KOPT-K1 (cell line): ENCODE measurements at regions not wholly inside any gene's neighbourhood (a gene's known extent, or its start where the extent isn't known, plus 50 kb on each side); places are given as distances from the start of the nearest gene placed in this dataset.
"Not testable (repeated sequence)": the region's sequence is repeated elsewhere in the genome, so short reads cannot be mapped to it uniquely, and the experiment has no call there.

Experiments
- H3K27ac ChIP-seq: fragments of 200-600 bp; sonication (generic); 2 replicates; pipeline ENCODE4 v1.5.1; 2016; ENCODE audit warnings: antibody characterized with exemption, mild to moderate bottlenecking, low read depth, low read length; ENCODE audit not compliant: poor library complexity, severe bottlenecking
- H3K36me3 ChIP-seq: fragments of 200-600 bp; sonication (generic); 2 replicates; pipeline ENCODE4 v1.5.1; 2017; ENCODE audit warnings: antibody characterized with exemption, mild to moderate bottlenecking, low read length, moderate library complexity; ENCODE audit not compliant: insufficient read depth
- H3K9me3 ChIP-seq: fragments of 200-600 bp; sonication (generic); 2 replicates; pipeline ENCODE4 v1.5.1; 2017; ENCODE audit warnings: antibody characterized with exemption, low read length, mild to moderate bottlenecking; ENCODE audit not compliant: insufficient read depth, poor library complexity, severe bottlenecking

- Histone ChIP-seq H3K9me3 (no peaks in the 10 kb centered on the region), H3K27ac (no peak overlapping the region), H3K36me3 (no peaks in the 10 kb centered on the region)
Observed at GRCh38 chr17:71780596-71780995, 340.2 kb upstream of the SOX9 start.

GRCh38 chr17:71782021-71782420, 338.8 kb upstream of the SOX9 start:
- H3K27ac ChIP-seq, H3K9me3 ChIP-seq, H3K36me3 ChIP-seq: not testable (repeated sequence)

- Histone ChIP-seq H3K9me3 (no peaks in the 10 kb centered on the region), H3K36me3 (no peaks in the 10 kb centered on the region), H3K27ac (no peak overlapping the region)
Observed at GRCh38 chr17:71790791-71791190, 330.0 kb upstream of the SOX9 start.

- Histone ChIP-seq H3K27ac (no peak overlapping the region), H3K36me3 (no peaks in the 10 kb centered on the region), H3K9me3 (no peaks in the 10 kb centered on the region)
Observed at GRCh38 chr17:71791311-71791710, 329.5 kb upstream of the SOX9 start.

- no peaks in the 10 kb centered on the region for H3K36me3 ChIP-seq
- H3K27ac ChIP-seq = no peak overlapping the region
- no peaks in the 10 kb centered on the region for H3K9me3 ChIP-seq
Observed at GRCh38 chr17:71792966-71793365, 327.9 kb upstream of the SOX9 start.

- no peaks in the 10 kb centered on the region for H3K36me3 ChIP-seq
- H3K27ac ChIP-seq = no peak overlapping the region
Observed at GRCh38 chr17:71793518-71793917, 327.3 kb upstream of the SOX9 start.

GRCh38 chr17:71798701-71799100, 322.1 kb upstream of the SOX9 start:
- H3K9me3 ChIP-seq = no peaks in the 10 kb centered on the region

More at GRCh38 chr17:71793518-71793917, 327.3 kb upstream of the SOX9 start:
- H3K9me3 ChIP-seq = no peaks in the 10 kb centered on the region

GRCh38 chr17:71799657-71800056, 321.2 kb upstream of the SOX9 start:
- Histone ChIP-seq H3K27ac (no peak overlapping the region), H3K36me3 (no peaks in the 10 kb centered on the region), H3K9me3 (no peaks in the 10 kb centered on the region)

More at GRCh38 chr17:71798701-71799100, 322.1 kb upstream of the SOX9 start:
- H3K36me3 ChIP-seq = no peaks in the 10 kb centered on the region
- H3K27ac ChIP-seq = no peak overlapping the region

GRCh38 chr17:71801301-71801700, 319.5 kb upstream of the SOX9 start:
- H3K27ac ChIP-seq = no peak overlapping the region
- no peaks in the 10 kb centered on the region for H3K9me3 ChIP-seq
- H3K36me3 ChIP-seq = no peaks in the 10 kb centered on the region

GRCh38 chr17:71802663-71803062, 318.2 kb upstream of the SOX9 start:
- Histone ChIP-seq H3K9me3 (no peaks in the 10 kb centered on the region), H3K36me3 (no peaks in the 10 kb centered on the region), H3K27ac (no peak overlapping the region)

- H3K27ac ChIP-seq = no peak overlapping the region
- H3K36me3 ChIP-seq = no peaks in the 10 kb centered on the region
- H3K9me3 ChIP-seq = no peaks in the 10 kb centered on the region
Observed at GRCh38 chr17:71803656-71804284, 317.1 kb upstream of the SOX9 start.

GRCh38 chr17:71809537-71809936, 311.3 kb upstream of the SOX9 start:
- H3K27ac ChIP-seq = no peak overlapping the region
- no peaks in the 10 kb centered on the region for H3K9me3 ChIP-seq
- no peaks in the 10 kb centered on the region for H3K36me3 ChIP-seq

- not testable (repeated sequence) for H3K36me3 ChIP-seq, H3K27ac ChIP-seq, H3K9me3 ChIP-seq
Observed at GRCh38 chr17:71813861-71814260, 307.0 kb upstream of the SOX9 start.

GRCh38 chr17:71821511-71821910, 299.3 kb upstream of the SOX9 start:
- Histone ChIP-seq H3K27ac (no peak overlapping the region), H3K9me3 (no peaks in the 10 kb centered on the region), H3K36me3 (no peaks in the 10 kb centered on the region)

GRCh38 chr17:71824671-71825070, 296.1 kb upstream of the SOX9 start:
- Histone ChIP-seq H3K36me3 (no peaks in the 10 kb centered on the region), H3K27ac (no peak overlapping the region), H3K9me3 (no peaks in the 10 kb centered on the region)

- Histone ChIP-seq H3K9me3 (no peaks in the 10 kb centered on the region), H3K27ac (no peak overlapping the region), H3K36me3 (no peaks in the 10 kb centered on the region)
Observed at GRCh38 chr17:71825687-71826086, 295.1 kb upstream of the SOX9 start.
